ENCODE measurements at regions not wholly inside any gene's neighbourhood (a gene's known extent, or its start where the extent isn't known, plus 50 kb on each side); places are given as distances from the start of the nearest gene placed in this dataset.

GRCh38 chrX:151828439-151829080, 84.1 kb upstream of the MAGEA4 start:
- TF ChIP-seq CTCF (IDR thresholded peaks at IDR 0.05; ENCODE audit: unreplicated experiment): no peak
- peaks cover 14% of the 10 kb centered on the region for H3K9me3 Mint-ChIP-seq
- H3K27ac Mint-ChIP-seq: peak overlapping the region; percentile 60
- no peaks in the 10 kb centered on the region for H3K27me3 Mint-ChIP-seq (ENCODE audit: low read depth)
- H3K36me3 Mint-ChIP-seq: no peaks in the 10 kb centered on the region
- H3K4me3 Mint-ChIP-seq: no peak overlapping the region
- peaks cover 54% of the 10 kb centered on the region for H3K4me1 Mint-ChIP-seq
- DNase-seq (ENCODE audit: low spot score in 2 of 2, unreplicated experiment in 2 of 2): no peak

- Mint-ChIP-seq H3K27me3 (ENCODE audit: low read depth) (no peaks in the 10 kb centered on the region), H3K36me3 (no peaks in the 10 kb centered on the region), H3K4me3 (no peak overlapping the region), H3K27ac (peak overlapping the region; percentile 96), H3K9me3 (peaks cover 34% of the 10 kb centered on the region), H3K4me1 (peaks cover 46% of the 10 kb centered on the region)
- no peak for DNase-seq (ENCODE audit: low spot score in 2 of 2, unreplicated experiment in 2 of 2)
- TF ChIP-seq CTCF (IDR thresholded peaks at IDR 0.05; ENCODE audit: unreplicated experiment): no peak
Observed at GRCh38 chrX:151830911-151831310, 81.8 kb upstream of the MAGEA4 start.

- TF ChIP-seq CTCF (IDR thresholded peaks at IDR 0.05; ENCODE audit: unreplicated experiment): no peak
- H3K4me3 Mint-ChIP-seq: no peak overlapping the region
- DNase-seq (ENCODE audit: low spot score in 2 of 2, unreplicated experiment in 2 of 2): no peak
- H3K27ac Mint-ChIP-seq: no peak overlapping the region
- no peaks in the 10 kb centered on the region for H3K27me3 Mint-ChIP-seq (ENCODE audit: low read depth)
- H3K36me3 Mint-ChIP-seq: no peaks in the 10 kb centered on the region
- H3K4me1 Mint-ChIP-seq: no peaks in the 10 kb centered on the region
- H3K9me3 Mint-ChIP-seq: peaks cover 61% of the 10 kb centered on the region
Observed at GRCh38 chrX:151852294-151852693, 60.4 kb upstream of the MAGEA4 start.

- Mint-ChIP-seq H3K27ac (no peak overlapping the region), H3K4me1 (no peaks in the 10 kb centered on the region), H3K9me3 (peaks cover 57% of the 10 kb centered on the region), H3K4me3 (no peak overlapping the region), H3K27me3 (ENCODE audit: low read depth) (no peaks in the 10 kb centered on the region), H3K36me3 (no peaks in the 10 kb centered on the region)
- no peak for DNase-seq (ENCODE audit: low spot score in 2 of 2, unreplicated experiment in 2 of 2)
- no peak for TF ChIP-seq CTCF (IDR thresholded peaks at IDR 0.05; ENCODE audit: unreplicated experiment)
Observed at GRCh38 chrX:151854726-151855495, 57.8 kb upstream of the MAGEA4 start.

GRCh38 chrX:151859481-151859880, 53.2 kb upstream of the MAGEA4 start:
- TF ChIP-seq CTCF (IDR thresholded peaks at IDR 0.05; ENCODE audit: unreplicated experiment): no peak
- no peaks in the 10 kb centered on the region for H3K4me1 Mint-ChIP-seq
- peaks cover 54% of the 10 kb centered on the region for H3K9me3 Mint-ChIP-seq
- H3K4me3 Mint-ChIP-seq: no peak overlapping the region
- H3K36me3 Mint-ChIP-seq: no peaks in the 10 kb centered on the region
- DNase-seq (ENCODE audit: low spot score in 2 of 2, unreplicated experiment in 2 of 2): no peak
- no peak overlapping the region for H3K27ac Mint-ChIP-seq
- H3K27me3 Mint-ChIP-seq (ENCODE audit: low read depth): no peaks in the 10 kb centered on the region
